HG03060 (cell line): ENCODE measurements at regions not wholly inside any gene's neighbourhood (a gene's known extent, or its start where the extent isn't known, plus 50 kb on each side); places are given as distances from the start of the nearest gene placed in this dataset.

Experiments
- ATAC-seq: cut with Tn5 transposase; IDR thresholded peaks from one replicate; pipeline ENCODE4 v1.9.1; 2021; ENCODE audit warnings: low read depth, moderate number of reproducible peaks; ENCODE audit not compliant: unreplicated experiment

DNA sequence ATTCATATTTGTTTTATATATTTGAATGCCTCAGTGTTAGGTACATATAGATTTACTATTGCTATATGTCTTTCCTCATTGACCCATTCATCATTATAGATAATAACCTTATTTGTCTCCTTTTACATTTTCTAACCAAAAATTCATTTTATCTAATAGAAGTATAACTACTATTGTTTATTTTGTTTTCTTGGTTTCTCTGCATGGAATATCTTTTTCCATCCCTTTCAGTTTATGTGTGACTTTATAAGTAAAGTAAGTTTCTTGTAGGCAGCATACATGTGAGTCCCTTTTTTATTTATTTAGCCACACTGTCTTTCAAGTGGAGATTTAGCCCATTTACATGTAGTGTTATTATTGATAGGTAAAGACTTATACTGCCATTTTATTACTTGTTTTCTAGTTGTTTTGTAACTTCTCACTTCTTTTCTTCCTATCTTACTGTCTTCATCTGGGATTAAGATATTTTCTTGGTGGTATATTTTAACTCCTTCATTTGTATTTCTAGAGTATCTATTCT is 572.0 kb upstream of the MAN1A1 start:
- no peak for ATAC-seq

DNA sequence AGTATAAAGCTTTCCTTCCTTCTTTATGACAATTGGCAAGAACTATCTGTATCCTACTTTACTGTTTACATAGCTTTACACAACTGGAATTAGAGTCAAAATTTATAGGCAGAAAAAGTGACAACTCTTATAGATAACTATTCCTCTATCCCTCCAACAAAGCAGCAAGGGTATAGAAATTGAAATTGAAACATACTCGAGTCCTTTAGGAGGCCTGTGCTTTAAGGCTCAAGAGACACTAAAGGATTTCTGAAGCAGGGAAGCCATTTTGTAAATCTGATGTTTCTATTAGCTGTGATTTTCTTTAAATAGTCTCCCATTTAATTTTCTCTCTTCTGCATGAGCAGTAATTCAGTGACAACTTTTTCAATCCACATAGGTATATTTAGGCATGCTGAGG is 567.6 kb upstream of the MAN1A1 start:
- no peak for ATAC-seq

DNA sequence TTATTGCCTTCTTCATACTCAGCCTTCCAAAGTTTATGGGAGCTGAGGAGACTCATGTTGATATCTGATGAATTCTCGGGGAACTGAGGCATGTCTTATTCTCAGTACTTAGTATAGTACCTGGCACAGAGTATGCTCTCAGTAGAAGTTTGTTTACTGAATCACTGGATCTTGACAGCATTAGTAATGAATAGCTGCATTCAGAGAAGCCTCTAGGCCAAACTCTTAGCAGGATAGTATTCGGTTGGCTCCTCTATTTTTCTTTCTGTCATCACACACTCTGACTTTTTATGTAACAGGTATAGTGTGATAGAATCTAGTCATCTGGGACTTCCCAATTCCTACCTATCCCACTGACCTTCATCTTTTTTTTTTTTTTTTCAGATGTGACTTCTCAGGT is 566.4 kb upstream of the MAN1A1 start:
- ATAC-seq: no peak

DNA sequence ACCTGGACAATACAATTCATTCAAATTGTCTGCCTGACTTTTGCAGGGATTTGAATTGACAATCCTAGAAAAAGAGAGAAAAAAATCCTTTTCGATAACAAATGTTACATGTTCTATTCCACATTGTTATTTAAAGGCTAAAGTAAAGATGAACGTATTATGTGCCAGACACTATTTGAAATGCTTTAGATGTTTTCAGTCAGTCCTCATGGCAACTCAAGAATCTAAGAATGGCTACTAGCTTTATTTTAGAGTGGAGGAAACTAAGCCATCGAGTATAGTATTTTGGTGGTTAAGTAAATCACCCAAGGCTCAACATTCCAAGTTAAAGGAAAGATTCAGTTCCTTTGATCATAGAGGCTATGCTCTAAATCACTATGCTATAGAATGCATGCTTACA is 558.6 kb upstream of the MAN1A1 start:
- no peak for ATAC-seq

DNA sequence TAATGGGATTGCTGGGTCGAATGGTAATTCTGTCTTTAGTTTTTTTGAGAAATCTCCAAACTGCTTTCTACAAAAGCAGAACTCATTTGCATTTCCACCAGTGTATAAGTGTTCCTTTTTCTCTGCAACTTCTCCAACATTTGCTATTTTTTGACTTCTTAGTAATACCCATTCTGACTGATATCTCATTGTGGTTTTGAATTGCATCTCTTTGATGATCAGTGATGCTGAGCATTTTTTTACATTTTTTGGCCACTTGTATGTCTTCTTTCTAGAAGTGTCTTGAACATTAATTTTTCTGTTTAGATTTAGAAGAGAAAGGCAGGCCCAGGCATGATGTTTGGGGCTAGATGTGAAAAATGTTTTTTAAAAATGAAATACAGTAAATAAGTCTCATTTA is 553.1 kb upstream of the MAN1A1 start:
- ATAC-seq: no peak

DNA sequence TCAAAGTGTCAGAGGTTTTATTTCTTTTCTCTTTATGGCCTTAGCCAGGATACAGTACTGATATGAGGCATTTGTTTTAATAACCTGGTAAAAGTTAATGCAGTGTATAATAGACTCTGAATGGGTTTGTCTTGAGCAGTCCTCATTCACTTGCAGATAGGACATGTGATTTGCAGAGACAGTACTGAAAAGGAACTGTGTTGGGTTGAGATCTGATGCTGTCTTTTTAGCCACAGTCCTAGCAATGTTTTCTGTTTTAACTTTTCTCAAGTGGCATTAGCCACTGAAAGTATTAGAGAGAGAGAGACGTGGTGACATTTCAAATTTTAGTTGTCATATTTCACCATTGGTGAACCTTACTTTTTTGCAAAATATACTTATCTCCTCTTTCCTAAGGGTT is 547.2 kb upstream of the MAN1A1 start:
- ATAC-seq: no peak

DNA sequence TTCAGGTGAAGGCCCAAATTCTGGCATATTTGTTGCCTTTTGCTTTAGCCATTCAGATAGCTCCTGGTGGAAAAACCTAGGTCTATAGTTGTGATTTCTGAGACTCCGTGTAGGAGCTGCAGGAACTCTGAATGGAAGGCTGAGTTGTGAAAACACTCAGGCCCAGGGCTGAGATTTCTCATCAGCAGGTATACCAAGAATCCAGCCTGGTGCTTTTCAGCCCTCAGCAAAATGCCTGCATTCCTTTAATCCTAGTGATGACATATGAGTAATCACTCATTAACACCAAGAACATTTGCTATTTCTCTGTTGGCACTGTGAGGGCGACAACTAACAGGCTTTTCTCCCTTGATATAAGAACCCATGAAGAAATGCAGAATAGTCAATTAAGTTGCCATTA is 546.1 kb upstream of the MAN1A1 start:
- no peak for ATAC-seq

DNA sequence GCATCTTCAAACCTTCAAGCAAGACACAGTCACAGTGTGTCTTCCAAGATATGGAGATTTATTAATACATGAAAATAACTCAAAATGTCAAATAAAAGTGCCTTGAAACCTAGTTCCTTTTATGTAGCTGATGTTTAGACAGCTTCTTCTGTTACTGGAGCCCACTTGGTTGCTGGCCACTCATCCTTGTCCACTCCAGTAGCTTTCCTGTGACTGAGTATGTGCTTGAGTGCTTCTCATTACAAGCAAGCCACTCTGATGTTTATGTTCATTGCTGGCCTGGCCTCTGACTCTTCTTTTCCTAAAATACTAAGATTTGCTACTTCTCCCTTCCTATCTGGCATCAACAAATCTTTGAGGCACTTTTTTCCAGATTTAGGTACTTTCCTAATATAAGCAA is 545.2 kb upstream of the MAN1A1 start:
- no peak for ATAC-seq

DNA sequence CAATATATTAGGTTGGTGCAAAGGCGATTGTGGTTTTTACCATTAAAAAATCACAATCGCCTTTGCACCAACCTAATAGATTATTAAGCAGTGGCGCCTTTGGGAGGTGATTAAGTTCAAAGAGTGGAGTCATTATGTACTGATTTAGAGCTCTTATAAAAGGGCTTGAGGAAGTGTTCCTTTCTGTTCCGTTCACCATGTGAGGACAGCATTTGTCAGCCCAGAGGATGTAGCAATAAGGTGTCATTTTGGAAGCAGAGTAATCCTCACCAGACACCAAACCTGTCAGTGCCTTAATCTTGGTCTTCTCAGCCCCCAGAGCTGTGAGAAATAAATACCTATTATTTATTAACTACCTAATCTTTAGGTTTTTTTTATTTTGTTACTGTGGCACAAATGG is 542.1 kb upstream of the MAN1A1 start:
- no peak for ATAC-seq

DNA sequence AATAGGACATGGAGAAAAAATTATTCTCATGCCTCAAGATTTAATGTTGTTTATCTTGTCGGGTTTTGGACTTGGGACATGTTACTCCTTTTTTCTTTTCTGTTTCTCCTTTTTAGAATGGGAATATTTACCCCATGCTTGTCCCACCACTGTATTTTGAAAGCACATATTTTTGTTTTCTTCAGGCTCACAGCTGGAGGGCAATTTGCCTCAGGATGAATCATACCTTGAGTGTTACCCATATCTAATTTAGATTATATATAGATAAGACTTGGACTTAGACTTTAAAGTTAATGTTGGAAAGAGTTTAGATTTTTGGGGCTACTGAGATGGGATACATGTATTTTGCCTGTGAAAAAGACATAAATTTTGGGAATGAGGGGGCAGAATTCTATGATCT is 541.6 kb upstream of the MAN1A1 start:
- ATAC-seq: no peak

DNA sequence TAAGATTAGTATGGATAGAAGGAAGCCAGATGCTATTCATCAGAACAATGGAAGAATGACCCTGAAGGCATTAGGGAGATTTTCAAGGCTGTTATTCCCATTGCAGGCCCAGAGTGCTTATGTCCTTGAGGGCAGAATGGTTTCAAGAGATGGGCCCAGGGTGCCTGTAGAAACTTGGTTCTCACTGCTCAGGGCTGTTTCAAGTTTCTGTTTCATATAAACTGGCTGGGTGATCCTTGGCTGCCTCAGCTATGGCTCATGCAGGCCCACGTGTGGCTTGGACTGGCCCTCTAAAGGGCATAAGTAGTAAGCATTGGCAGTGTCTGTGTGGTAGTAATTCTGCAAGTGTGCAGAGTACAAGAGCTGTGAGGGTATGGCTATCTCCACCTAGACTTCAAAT is 540.9 kb upstream of the MAN1A1 start:
- ATAC-seq: no peak

DNA sequence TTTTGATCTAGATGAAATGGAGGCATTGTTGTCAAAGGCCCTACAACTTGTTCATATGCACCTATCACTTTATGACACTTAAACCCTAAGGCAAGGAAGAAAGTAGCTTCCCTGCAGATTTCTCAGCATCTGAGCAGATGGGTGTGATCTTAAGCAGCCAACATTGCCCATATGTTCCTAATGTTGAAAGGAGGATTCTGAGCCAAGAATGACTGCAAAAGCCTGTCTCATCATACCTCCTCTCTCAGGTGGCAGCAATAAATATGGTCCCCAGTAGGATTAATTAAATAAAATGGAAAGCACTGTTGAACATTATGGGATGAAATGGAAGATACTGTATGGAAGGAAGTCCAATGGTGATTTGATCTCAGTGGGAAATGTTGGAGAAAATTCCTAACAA is 538.1 kb upstream of the MAN1A1 start:
- ATAC-seq: no peak

DNA sequence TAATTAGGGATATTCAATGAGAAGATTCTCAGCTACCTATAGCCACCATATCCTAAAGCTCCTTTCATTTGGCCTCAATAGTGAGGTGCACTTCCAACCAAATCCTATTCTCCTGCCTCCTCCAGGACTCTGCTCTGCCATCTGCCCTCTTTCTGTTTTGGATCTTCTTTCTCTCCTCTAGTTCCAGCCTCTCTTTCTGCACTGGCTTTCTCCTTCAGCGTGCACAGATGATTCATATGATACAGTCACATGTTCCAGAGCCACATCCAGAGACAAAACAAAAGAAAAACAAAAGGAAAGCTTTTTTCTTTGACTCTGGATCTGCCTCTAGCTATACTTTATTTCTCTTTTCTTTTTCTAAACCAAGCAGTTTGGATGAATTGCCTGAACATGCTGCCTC is 531.9 kb upstream of the MAN1A1 start:
- ATAC-seq: no peak

DNA sequence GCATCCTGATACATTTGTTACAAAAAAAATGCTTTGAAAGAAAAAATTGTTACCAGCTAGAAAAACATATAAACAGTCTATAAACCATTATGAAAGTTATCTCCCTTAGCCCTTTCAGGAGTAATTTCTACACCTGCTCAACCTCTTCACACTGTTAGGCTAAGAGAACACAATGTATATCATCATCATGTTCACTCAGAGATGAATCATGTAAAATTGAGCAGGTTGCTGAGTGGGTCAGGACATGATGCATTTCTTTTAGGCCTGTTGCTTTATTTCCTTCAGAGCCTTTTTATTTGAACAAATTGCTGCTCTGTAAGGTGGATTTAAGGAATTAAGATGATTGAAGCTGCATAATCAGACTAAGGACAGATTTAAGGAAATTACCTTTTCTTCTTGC is 531.3 kb upstream of the MAN1A1 start:
- ATAC-seq: no peak

DNA sequence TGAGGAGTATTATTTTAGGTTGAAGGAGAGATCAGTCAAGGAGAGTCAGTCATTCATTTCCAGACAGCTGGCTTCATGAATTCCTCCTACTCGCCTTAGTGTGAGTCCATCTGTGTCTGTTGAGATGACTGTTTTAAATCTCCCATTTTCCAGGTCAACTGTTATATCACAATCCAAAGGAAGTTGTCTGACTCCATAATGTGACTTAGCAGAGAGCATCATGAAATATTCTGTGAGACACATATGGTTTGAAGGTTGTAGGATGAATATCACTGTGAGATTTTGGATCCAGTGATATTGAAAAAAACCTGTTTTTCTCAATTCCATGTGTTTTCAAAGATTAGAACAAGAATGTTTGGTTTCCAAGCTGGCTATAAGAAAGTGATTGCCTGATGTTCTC is 530.2 kb upstream of the MAN1A1 start:
- ATAC-seq: no peak

DNA sequence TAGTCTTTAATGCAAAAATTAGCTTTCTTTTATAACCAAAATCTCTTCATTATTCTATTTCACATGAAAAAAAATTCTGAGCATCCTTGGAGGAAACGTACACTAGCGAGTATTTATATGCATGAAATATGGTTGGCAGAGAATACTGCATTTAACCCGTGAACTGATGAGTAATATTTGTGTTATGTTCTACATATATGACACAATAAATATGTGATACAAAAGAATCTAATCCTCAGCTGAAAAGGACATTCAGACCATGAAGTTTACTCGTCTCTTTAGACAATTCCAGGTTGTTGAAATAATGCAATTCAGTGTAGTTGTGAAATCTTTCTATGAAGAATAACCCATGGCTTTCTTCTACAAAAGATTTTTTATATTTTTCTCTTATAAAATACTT is 524.8 kb upstream of the MAN1A1 start:
- no peak for ATAC-seq

DNA sequence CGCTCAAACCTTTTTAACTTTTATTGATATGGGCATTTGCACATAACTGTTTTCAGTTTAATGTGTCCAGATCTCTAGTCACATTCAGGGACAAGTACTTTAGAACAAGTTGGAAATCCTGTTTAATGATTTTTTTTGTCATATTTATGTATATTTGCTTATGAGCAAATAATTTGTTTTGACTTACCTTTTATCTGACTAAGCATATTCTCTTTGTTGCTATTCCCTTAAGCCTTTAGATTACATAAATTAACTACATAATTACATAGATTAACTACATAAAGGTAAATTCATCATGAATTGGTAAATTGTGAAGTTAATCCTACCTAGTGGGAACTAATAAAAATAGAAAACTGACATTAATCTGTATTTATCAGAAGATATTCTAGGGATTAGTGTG is 523.5 kb upstream of the MAN1A1 start:
- ATAC-seq: no peak

DNA sequence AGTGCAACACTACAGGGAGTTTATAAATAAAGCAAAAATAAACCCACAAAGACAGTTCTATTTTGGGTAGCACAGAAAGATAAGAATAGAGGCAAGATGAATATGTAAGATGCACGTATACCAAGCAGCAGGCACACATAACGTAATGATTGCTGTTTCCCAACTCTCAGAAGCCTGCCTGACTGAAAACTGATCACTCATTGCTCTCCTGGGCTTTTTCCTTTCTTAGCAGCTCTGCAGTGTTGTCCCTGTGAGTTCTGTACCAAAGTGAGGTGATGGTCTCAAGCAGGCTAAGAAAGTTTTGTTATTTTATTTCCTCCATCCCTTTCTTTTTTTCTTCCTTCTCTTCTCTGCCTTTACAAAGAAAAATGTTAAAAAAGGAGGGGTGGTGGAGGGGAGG is 522.0 kb upstream of the MAN1A1 start:
- ATAC-seq: no peak

DNA sequence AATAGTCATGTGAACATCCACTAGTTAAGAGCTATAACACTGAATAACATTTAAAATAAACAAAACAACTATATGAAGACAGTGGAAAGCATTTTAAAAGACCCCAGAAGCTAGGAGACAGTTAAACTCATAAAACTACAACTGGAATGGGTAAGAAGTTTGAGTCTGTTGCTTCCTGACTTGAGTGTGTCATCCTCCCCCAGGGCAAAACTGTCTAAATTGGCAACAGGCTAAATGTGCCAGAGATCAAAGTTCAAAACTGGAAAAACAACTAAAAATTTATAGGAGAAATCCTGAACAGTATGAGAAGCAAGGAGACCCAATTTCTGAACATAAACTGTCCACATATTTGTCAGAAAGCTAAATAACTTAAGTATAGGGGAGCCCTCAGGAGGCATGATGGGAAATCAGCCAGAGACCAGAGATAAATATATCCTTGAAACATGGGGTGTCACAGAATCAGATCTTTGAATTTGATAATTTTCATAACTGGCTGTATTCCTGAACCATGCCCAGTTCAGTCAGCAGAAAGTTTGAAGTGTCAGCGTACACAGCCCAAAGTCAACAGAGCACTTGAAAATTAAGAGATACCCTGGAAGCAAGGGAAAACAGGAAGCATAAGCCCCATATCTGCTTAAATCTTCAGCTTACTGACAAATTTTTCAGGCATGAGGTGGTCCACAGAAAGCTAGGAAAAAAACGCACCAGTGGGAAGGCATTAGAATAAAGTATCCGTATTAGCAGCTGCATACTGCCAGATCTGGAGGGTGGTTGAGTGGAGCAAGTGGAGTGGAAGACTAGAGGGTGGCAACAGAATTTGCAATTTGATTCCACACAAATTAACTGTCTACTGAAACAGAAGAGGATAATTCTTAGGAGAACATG is 516.1 kb upstream of the MAN1A1 start:
- no peak for ATAC-seq

DNA sequence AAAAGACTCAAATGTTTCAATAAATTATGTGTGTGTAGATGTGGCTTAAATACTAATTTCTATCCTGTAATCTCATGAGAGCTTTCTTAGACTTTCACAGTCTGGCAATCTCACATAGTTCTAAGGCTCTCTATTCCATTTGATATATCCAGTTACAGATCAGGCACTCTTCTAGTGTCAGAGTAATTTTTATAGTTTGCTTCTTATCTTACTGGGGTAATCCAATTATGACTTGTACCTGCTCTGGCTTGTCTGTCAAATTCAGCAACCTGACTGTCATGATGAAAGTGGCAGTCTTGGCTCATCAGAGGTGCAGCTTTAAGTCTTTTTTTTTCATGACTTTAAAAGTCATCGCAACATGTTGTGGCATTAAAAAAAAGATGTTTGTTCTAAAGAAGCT is 513.2 kb upstream of the MAN1A1 start:
- ATAC-seq: no peak

DNA sequence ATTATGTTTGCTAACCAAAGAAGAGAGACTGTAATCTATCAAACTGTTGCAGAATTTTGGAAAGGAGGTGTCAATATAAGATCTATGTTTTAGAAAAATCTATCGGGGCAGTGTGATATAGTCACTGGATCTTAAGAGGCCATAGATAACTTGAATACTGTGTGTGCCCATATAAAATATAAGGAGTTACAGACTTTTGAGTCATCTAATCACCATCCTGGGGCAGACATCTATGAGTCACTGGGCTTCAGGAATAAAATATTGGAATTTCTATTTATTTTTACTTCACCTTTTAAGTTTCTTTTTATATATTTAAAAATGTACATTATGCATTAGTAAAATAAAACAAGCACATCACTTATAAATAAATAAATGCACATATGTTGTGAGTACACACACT is 509.3 kb upstream of the MAN1A1 start:
- ATAC-seq: no peak

DNA sequence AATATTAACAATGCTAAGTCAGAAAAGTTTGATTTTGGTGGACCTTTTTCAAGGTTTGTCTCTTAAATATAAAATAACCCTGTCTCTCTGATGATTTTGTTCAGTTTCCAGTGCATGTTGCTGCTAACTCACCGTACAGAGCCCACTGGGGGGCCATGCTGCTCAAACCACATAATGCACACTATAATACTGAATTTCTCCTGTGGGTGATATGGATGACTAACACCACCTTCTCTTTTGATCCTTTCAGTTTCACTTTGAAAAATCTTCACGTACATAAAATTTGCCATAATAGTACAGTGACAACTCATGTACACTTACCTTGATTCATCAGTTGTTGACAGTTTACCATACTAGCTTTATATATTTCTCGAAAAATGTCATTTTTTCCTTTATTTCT is 506.6 kb upstream of the MAN1A1 start:
- ATAC-seq: no peak

DNA sequence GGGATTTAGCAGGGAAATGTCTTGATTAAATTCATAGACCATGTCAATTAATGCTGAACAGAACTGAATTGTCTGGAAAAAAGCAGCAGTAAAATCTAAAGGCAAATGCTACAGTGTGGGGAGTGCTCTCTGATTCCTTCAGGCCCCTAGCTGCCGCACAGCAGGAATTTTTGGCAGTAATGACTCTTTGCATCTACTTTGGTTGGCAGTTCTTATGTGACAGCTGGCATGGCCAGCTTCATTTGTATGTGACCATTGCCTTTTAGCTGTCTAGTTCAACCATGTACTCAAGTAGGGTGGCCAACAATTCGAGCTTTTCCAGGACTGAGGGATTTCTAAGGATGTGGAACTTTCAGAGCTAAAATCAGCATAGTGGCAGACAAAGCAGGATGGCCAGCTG is 499.1 kb upstream of the MAN1A1 start:
- ATAC-seq: no peak
